ENCODE measurements at regions not wholly inside any gene's neighbourhood (a gene's known extent, or its start where the extent isn't known, plus 50 kb on each side); places are given as distances from the start of the nearest gene placed in this dataset.

GRCh38 chr2:38174646-38175423 lies 98.9 kb upstream of the CYP1B1 start:
- TF ChIP-seq POLR2AphosphoS5 (IDR thresholded peaks at IDR 0.05), result peak; percentile 32 to 46
- TF ChIP-seq, protein P1, sequence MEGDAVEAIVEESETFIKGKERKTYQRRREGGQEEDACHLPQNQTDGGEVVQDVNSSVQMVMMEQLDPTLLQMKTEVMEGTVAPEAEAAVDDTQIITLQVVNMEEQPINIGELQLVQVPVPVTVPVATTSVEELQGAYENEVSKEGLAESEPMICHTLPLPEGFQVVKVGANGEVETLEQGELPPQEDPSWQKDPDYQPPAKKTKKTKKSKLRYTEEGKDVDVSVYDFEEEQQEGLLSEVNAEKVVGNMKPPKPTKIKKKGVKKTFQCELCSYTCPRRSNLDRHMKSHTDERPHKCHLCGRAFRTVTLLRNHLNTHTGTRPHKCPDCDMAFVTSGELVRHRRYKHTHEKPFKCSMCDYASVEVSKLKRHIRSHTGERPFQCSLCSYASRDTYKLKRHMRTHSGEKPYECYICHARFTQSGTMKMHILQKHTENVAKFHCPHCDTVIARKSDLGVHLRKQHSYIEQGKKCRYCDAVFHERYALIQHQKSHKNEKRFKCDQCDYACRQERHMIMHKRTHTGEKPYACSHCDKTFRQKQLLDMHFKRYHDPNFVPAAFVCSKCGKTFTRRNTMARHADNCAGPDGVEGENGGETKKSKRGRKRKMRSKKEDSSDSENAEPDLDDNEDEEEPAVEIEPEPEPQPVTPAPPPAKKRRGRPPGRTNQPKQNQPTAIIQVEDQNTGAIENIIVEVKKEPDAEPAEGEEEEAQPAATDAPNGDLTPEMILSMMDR (IDR thresholded peaks at IDR 0.05), result no peak
